SKM-1 (cell line): ENCODE measurements at regions not wholly inside any gene's neighbourhood (a gene's known extent, or its start where the extent isn't known, plus 50 kb on each side); places are given as distances from the start of the nearest gene placed in this dataset.

Experiments used
- DNase-seq: peaks from one replicate; lab custom pipeline; 2025; ENCODE audit not compliant: unreplicated experiment; lab: John Stamatoyannopoulos, UW

DNA sequence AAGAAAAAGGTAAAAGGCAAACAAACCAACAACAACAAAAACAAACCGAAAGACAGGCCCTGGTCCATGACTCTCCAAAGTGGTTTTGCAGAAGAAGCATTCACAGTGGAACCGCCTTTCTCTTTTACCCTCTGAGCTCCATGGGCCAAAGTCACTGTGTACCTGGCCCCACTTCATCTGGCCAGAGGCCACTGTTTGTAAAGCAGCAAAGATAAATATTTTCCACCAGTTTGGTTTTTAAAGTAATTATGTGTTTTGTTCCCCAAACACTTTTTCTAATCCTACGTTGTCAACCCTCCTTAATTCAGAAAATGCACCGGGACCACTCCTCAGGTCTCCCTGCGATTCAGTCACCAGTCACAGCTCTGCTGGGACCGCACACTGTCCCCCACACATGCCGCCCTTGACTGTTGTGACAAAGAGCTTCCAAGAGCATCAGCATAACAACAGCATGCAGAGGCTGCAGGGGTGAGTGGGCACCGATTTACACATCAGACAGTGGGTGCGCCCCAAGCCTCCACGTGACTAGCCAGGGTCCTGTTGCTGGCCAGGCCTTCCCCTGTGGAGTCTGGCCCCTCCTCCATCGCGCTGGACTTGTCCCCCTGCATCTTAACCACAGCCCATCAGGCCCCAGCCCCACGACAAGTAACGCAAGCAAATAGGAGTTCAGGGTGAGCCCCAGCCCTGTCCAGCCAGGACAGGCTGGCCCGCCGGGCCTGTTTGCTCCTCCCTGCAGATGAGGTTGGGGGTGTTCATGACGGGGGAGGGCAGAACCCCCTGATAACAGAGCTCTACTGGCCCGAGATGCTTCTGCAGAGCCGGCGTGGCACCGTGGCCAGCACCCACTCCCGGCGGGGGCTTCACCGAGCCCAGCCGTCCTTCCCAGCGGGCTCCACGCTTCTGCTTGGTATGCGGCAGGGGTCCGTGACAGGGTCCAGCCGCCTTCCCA is 65.2 kb upstream of the DIO3 start:
- DNase-seq: no peak

- DNase-seq: no peak
These were observed 64.3 kb upstream of the DIO3 start for GRCh38 chr14:101496776-101497683.

- no peak for DNase-seq
These were observed 63.4 kb upstream of the DIO3 start for GRCh38 chr14:101497684-101498525.

DNA sequence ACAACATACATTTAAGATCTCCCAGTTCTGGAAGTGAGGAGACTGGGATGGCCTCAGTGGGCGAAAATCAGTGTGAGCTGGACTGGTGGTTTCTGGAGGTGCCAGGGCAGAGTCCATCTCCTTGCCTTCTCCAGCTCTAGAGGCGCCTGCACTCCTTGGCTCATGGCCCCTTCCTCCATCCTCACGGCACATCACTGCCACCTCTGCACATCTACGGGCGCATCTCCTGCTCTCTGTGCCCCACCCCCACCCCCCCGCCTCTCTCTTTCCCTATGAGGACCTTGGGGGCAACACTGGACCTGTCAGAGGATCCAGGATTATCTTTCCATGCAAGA is 62.8 kb upstream of the DIO3 start:
- DNase-seq: no peak

DNA sequence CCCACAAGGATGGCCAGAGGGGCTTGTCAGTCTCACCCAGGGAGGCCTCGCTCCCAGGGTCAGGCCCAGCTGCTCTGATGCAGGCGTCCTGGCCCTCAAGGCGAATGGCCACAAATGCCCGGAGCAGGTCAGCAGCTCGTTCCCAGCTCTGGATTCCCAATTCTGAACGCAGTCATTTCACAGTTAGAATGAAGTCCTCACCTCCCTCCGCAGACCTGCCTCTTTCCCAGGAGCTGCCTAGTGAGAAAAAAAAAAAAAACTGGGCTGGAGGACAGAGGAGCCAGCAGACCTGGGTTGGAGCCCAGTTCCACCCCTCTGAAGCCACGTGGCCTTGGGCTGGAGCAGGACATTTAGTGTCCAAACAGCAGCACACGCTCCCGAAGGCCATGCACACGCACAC is 62.2 kb upstream of the DIO3 start:
- no peak for DNase-seq

DNA sequence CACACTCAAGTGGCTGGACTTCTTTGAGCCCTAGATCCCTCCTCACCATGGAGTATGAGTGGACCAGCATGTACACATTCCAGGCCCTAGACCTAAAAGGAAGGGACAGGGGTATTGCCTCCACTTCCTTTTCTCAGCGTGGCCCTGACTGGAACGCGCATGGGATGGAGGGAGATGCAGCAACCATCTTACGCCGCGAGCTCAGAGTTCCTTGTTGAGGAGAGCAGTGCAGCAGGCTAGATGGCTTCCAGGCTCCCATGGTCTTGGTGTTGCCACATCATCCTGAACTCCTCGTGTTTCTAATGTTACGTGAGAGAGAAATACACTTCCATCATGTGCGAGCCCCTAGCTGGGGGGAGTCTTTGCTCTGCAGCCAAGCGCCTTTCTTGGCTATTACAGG is 61.8 kb upstream of the DIO3 start:
- DNase-seq: no peak

DNA sequence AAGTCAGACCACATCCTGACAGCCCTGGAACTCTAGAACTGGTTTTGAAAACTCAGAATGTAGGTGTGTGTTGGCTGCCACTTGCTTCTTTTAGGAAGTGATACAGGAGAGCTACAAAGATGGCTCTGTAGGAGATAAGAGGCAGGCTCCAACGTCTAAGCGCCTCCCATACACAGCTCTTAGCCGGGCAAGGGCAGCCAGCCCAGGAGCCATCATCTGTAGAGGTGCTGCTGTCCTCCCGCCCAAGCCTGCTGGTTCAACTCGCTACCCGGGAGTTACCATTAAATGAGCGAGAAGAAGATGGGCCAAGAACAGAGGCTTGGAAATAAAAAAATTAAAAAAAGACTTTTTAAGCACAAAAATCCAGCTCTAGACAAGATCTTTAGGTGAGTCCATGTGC is 61.2 kb upstream of the DIO3 start:
- DNase-seq: no peak

GRCh38 chr14:101500681-101501080 is 60.6 kb upstream of the DIO3 start:
- DNase-seq: no peak

DNA sequence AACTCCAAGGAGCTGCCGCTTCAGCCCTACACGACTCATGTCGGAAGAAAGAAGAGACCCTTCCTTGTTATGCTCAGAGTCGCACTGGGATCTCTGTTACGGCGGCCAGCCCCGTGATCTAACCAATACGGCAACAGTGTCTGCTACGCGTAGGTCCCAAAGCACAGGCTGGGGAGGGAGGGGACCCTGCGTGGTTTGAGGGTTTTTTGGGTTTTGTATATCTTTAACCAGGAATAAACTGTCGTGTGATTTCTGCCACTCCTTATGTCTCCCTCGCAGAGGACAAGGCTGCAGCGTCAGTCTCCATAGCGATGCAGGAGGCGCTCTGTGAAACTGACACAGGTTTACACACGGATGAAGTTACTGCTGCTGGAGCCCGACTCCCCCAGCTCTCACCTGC is 60.0 kb upstream of the DIO3 start:
- DNase-seq: no peak

- DNase-seq: no peak
These were observed 59.3 kb upstream of the DIO3 start for GRCh38 chr14:101501858-101502615.

DNA sequence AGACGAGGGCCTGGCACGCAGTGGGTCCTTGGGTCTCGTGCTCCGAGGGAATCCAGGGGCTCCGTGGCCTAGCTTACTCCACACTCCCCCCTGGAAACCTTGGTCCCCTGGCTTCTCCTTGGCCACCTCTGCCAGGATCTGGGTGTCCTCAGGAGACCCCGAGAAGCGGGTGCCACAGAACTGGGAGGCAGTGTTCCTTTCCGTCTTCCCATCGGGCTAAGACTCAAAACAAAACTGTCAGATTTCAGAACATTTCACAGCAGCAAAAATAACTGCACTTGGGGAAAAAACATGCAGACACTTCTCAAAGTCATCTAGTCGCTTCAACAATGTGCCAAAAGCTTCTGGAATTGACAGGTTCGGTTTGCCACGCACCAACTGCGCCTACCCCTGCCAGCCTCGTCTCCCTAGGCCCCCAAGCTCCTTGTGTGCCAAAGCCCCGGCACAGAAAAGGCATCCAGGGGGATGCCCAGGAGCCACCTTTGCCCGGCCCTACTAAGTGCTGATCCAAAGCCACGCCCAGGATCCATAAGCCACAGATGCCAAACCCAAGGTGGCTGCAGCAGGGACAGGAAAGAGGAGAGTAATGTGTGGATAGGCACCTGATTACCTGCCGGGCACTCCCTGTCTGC is 58.4 kb upstream of the DIO3 start:
- DNase-seq: no peak

DNA sequence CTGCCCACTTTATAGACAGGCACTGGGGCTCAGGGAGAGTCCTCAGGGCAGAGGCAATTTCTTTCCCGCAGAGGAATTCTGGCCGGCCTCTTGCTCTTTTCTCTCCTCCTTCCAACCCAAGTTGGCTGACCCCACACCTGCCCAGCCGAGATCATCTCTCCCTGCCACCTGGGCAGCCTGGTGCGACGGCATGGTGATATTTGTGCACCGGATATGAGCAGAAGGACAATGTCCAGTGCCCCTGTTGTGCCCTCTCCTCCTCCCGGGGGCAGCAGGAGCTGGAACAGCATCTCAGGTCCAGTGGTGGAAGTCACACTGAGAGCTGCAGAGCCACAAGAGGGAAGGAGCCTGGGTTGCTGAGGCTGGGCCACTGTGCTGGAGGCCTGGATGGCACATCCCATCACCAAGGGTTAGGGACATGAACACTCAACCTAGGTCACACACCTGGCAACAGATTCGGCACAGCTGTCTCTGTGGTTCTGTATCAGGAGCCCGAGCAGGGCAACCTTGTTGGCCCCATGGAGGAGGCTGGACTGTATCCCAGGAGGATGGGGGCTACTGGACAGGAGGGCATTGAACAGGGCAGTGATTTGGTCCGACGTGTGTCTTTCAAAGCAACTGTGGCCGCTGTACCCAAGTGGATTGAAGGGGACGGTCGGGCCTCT is 57.7 kb upstream of the DIO3 start:
- DNase-seq: no peak

DNA sequence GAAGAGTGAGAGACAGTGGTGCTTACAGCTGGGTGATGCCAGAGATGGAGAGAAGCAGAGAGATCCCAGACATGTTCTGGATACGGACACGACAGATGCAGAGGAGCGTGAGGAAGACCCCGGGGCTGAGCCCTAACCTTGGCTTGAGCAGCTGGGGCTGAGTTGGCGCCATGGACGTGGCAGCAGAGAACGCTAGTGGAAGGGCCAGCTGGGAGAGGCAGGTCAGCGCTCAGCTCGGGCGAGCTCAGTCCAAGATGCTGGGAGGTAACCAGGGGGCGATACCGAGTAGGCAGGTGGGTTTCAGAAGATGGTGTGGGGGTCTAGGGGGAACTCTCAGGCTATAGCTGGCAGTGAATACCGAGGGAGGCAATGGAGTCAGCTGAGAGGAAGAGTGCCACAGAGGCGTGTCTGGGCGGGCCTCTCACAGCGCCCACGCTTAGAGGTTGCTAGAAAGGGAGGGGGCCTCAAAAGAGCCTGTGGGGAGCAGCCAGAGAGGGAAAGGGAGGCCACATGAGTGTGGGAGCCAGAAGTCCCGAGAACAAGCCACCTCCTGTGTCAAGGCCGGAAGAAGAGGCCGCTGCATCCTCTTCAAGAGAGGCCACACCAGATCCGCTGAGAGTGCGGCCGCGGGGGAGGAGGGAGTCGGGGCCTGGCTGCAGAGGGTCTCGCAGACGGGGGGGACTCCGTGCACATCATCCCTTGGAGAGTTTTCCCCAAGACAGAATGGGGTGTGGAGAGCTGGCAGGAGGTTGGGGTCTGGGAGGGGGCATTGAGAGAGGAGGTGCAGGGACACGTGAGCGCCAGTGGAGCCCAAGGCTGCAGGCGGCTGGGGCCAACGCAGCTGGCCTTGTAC is 57.0 kb upstream of the DIO3 start:
- no peak for DNase-seq

- DNase-seq: no peak
These were observed 55.9 kb upstream of the DIO3 start for GRCh38 chr14:101505236-101505970.

DNA sequence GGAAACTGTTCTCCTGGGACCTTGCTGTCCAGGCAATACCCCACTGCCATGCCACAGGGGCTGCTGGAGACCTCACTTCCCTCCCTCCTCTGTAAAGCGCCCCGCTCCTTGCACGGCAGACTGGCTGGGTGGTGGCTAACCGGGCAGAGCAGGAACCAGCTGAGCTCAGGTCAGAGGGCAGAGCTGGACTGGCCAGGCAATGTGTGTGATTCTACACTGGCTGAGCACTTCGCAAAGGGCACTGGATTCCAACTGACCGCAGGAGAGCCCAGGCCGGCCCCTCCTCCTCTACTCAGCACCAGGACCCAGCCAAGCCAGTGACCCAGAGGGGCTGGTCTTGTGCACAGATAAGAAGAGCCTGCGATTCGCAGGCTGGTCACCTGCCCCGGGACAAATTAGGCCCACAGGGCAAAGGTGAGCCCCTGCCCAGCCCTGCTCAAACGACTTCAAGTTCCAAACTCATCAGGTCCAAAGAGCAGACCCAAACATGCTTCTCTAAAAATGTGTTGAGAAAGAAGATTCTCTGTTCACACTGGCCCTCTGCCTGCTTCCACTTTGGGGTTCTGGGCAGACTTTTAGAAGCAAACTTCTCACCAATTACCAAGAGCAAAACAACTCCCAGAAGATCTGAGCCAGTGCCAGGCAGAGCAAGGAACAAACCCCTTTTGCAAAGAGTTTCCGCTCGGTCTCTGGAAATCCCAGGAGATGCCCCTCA is 54.9 kb upstream of the DIO3 start:
- DNase-seq: no peak

DNA sequence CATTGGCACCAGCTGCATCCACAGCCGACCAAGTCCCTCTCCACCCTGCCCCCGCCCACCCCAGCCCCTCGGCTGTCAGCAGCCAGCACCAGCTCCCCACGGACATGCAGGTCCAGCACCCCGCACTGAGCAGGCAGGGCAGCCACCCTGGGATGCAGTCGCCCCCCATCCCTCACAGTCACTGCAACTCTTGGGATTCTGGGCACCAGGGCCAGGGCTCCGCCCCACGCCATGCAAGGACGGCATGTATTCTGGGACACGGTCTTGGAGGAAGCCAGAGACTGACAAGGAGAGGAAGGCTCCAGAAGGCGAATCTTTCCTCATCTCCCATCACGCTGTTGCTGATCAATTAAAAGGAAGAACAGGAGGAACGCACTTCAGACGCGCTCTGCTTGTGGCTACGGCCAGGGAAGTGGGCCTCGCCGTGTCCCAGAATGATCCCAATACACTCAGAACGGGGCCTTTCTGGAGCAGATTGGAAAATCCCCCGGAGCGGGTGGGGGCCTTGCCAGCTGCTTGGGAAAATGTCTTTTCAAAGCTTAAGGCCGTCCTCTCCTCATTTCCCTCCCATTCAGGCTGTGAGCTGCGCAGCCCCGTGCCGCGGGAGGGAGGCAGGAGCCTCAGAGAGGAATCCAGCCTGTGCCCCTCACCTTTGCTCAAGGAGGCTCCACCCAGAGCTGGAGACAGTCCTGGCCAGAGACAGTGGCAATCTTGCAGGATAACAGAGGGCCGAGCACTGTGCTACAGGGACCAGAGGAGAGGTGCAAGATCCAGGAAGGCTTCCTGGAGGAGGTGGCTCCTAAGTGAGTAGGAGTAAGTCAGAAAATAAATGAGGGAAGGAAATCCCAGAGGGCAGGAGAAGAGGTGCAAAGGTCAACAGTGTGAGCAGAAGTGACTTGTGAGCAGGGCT is 54.1 kb upstream of the DIO3 start:
- DNase-seq: no peak
